Caco-2 (cell line): ENCODE measurements at regions not wholly inside any gene's neighbourhood (a gene's known extent, or its start where the extent isn't known, plus 50 kb on each side); places are given as distances from the start of the nearest gene placed in this dataset.

ENCODE experiments used
- BruUV-seq: library from RNA; stranded (reverse); fragments of 400-500 nt; replicated peaks from 2 replicates; lab custom pipeline; 2021; lab: Mats Ljungman, UMichigan
- CTCF ChIA-PET: fragments of 300-600 bp; sonication (Branson Sonifier 250); formaldehyde crosslinking; loops from one replicate; lab custom pipeline; 2022; ENCODE audit warnings: antibody characterized with exemption; lab: Charles Lee
- POLR2A ChIA-PET: fragments of 300-600 bp; sonication (Branson Sonifier 250); formaldehyde crosslinking; loops from one replicate; lab custom pipeline; 2022; ENCODE audit warnings: antibody characterized with exemption; lab: Charles Lee
- DNase-seq, 2 experiments: peaks; one replicate each; pipeline versions ENCODE4 v3.0.0 to v3.0.0-alpha.2; 2020 to 2022
- H3K27me3 ChIP-seq: replicated peaks from 2 replicates; pipeline ENCODE4 v1.6.0; 2011; ENCODE audit warnings: low read length; ENCODE audit not compliant: control insufficient read depth, insufficient read depth
- H3K36me3 ChIP-seq: 2 replicates; pipeline ENCODE4 v1.5.1; 2011; ENCODE audit warnings: low read length; ENCODE audit not compliant: control insufficient read depth, insufficient read depth
- H3K4me1 ChIP-seq: fragments of 250-450 bp; sonication (Bioruptor Pico); 2 replicates; pipeline ENCODE4 v1.5.1; 2020; ENCODE audit warnings: mild to moderate bottlenecking
- H3K4me3 ChIP-seq: 2 replicates; pipeline ENCODE4 v1.5.1; 2011; ENCODE audit warnings: low read depth, mild to moderate bottlenecking, control low read depth, low read length
- H3K9me3 ChIP-seq: fragments of 250-450 bp; sonication (Bioruptor Pico); 2 replicates; pipeline ENCODE4 v1.5.1; 2020; ENCODE audit warnings: mild to moderate bottlenecking, moderate library complexity
- H3K27ac Mint-ChIP-seq: one replicate; pipeline ENCODE4 v1.8.0; 2022; ENCODE audit warnings: mixed read lengths; ENCODE audit not compliant: unreplicated experiment
- H3K27me3 Mint-ChIP-seq: one replicate; pipeline ENCODE4 v1.8.0; 2022; ENCODE audit warnings: mixed read lengths; ENCODE audit not compliant: insufficient read depth, unreplicated experiment
- H3K36me3 Mint-ChIP-seq: one replicate; pipeline ENCODE4 v1.8.0; 2022; ENCODE audit warnings: mild to moderate bottlenecking, mixed read lengths; ENCODE audit not compliant: insufficient read depth, unreplicated experiment
- H3K4me1 Mint-ChIP-seq: one replicate; pipeline ENCODE4 v1.8.0; 2022; ENCODE audit warnings: low read depth, mixed read lengths; ENCODE audit not compliant: unreplicated experiment
- H3K4me3 Mint-ChIP-seq: one replicate; pipeline ENCODE4 v1.8.0; 2022; ENCODE audit warnings: mild to moderate bottlenecking, moderate library complexity, mixed read lengths; ENCODE audit not compliant: unreplicated experiment
- H3K9me3 Mint-ChIP-seq: one replicate; pipeline ENCODE4 v1.8.0; 2022; ENCODE audit warnings: mixed read lengths; ENCODE audit not compliant: unreplicated experiment
- intact Hi-C: fragments of 100-400 bp; cut with micrococcal nuclease; formaldehyde crosslinking; loops from one replicate; pipeline ENCODE4 v1.10.0; 2022; ENCODE audit not compliant: unreplicated experiment
- TF ChIP-seq, protein P1 (sequence below), 2 experiments: fragments of 200-600 bp in 1 of 2; IDR thresholded peaks; 1 replicate in 1 of 2; 2 replicates in 1 of 2; pipeline versions ENCODE4 v1.5.1 to v1.8.0; 2011 to 2022; ENCODE audit warnings: antibody characterized with exemption in 1 of 2, control low read depth in 1 of 2, inconsistent platforms in 1 of 2, low read depth in 1 of 2, low read length in 1 of 2, mild to moderate bottlenecking in 1 of 2, moderate library complexity in 1 of 2; ENCODE audit not compliant: insufficient read depth in 1 of 2, severe bottlenecking in 1 of 2, unreplicated experiment in 1 of 2

GRCh38 chr13:81771951-81772350, 1431.0 kb upstream of the SPRY2 start:
- Histone ChIP-seq H3K27me3 (no peaks in the 10 kb centered on the region), H3K36me3 (no peaks in the 10 kb centered on the region), H3K4me1 (no peaks in the 10 kb centered on the region), H3K4me3 (no peak overlapping the region), H3K9me3 (no peaks in the 10 kb centered on the region)
- no peak for DNase-seq
- Mint-ChIP-seq H3K27me3 (no peaks in the 10 kb centered on the region), H3K9me3 (no peaks in the 10 kb centered on the region), H3K27ac (no peak overlapping the region), H3K36me3 (no peaks in the 10 kb centered on the region), H3K4me1 (no peaks in the 10 kb centered on the region), H3K4me3 (no peak overlapping the region)
- no TSS peak for BruUV-seq
- ChIA-PET POLR2A (no interaction called here), CTCF (no interaction called here)
- TF ChIP-seq, protein P1, sequence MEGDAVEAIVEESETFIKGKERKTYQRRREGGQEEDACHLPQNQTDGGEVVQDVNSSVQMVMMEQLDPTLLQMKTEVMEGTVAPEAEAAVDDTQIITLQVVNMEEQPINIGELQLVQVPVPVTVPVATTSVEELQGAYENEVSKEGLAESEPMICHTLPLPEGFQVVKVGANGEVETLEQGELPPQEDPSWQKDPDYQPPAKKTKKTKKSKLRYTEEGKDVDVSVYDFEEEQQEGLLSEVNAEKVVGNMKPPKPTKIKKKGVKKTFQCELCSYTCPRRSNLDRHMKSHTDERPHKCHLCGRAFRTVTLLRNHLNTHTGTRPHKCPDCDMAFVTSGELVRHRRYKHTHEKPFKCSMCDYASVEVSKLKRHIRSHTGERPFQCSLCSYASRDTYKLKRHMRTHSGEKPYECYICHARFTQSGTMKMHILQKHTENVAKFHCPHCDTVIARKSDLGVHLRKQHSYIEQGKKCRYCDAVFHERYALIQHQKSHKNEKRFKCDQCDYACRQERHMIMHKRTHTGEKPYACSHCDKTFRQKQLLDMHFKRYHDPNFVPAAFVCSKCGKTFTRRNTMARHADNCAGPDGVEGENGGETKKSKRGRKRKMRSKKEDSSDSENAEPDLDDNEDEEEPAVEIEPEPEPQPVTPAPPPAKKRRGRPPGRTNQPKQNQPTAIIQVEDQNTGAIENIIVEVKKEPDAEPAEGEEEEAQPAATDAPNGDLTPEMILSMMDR (IDR thresholded peaks at IDR 0.05; ENCODE audit: insufficient read depth in 1 of 2, low read depth in 1 of 2, low read length in 1 of 2, severe bottlenecking in 1 of 2, unreplicated experiment in 1 of 2): no peak
- intact Hi-C loops: no loop called here

- no peaks in the 10 kb centered on the region for H3K9me3 ChIP-seq
- H3K4me1 ChIP-seq: no peaks in the 10 kb centered on the region
- H3K36me3 ChIP-seq: no peaks in the 10 kb centered on the region
- intact Hi-C loops: no loop called here
- no peak for DNase-seq
- H3K27ac Mint-ChIP-seq: no peak overlapping the region
- H3K36me3 Mint-ChIP-seq: no peaks in the 10 kb centered on the region
- H3K4me3 Mint-ChIP-seq: no peak overlapping the region
- H3K27me3 Mint-ChIP-seq: no peaks in the 10 kb centered on the region
- H3K9me3 Mint-ChIP-seq: no peaks in the 10 kb centered on the region
- H3K4me3 ChIP-seq: no peak overlapping the region
- no peaks in the 10 kb centered on the region for H3K27me3 ChIP-seq
- H3K4me1 Mint-ChIP-seq: no peaks in the 10 kb centered on the region
- CTCF ChIA-PET: no interaction called here
- BruUV-seq: no TSS peak
- TF ChIP-seq, protein P1 (IDR thresholded peaks at IDR 0.05; ENCODE audit: insufficient read depth in 1 of 2, low read depth in 1 of 2, low read length in 1 of 2, severe bottlenecking in 1 of 2, unreplicated experiment in 1 of 2): no peak
- POLR2A ChIA-PET: no interaction called here
Observed at GRCh38 chr13:81770868-81771505, 1430.1 kb upstream of the SPRY2 start.

DNA sequence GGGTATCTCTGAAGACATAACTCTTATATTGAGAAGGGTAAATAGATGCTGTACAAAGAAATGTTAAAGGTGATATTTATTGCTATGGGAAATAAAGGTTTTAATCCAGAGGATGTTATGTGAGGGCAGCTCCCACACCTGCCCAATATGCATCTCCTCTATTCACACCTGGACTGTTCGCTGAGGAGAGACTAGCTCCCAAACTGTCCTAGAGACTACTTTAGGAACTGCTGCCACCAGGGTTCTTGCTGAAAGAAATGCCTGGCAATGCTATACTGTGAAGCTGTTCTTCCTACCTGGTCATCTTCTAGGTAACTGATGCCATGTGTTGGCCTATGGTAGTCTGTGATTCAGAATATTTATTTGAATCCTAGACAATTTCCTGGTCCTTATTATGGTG, 1421.5 kb upstream of the SPRY2 start:
- POLR2A ChIA-PET: no interaction called here
- no peaks in the 10 kb centered on the region for H3K4me1 Mint-ChIP-seq
- BruUV-seq: no TSS peak
- H3K4me3 Mint-ChIP-seq: no peak overlapping the region
- no peak overlapping the region for H3K27ac Mint-ChIP-seq
- CTCF ChIA-PET: no interaction called here
- Histone ChIP-seq H3K4me1 (no peaks in the 10 kb centered on the region), H3K36me3 (no peaks in the 10 kb centered on the region), H3K4me3 (no peak overlapping the region), H3K9me3 (no peaks in the 10 kb centered on the region), H3K27me3 (no peaks in the 10 kb centered on the region)
- no peaks in the 10 kb centered on the region for H3K36me3 Mint-ChIP-seq
- H3K27me3 Mint-ChIP-seq: no peaks in the 10 kb centered on the region
- H3K9me3 Mint-ChIP-seq: peaks cover 11% of the 10 kb centered on the region
- intact Hi-C loops: no loop called here
- DNase-seq: no peak
- TF ChIP-seq, protein P1 (IDR thresholded peaks at IDR 0.05; ENCODE audit: insufficient read depth in 1 of 2, low read depth in 1 of 2, low read length in 1 of 2, severe bottlenecking in 1 of 2, unreplicated experiment in 1 of 2): no peak
